ENCODE measurements at regions not wholly inside any gene's neighbourhood (a gene's known extent, or its start where the extent isn't known, plus 50 kb on each side); places are given as distances from the start of the nearest gene placed in this dataset.

GRCh38 chr2:57677296-57677695 is 369.3 kb upstream of the VRK2 start:
- ChIA-PET POLR2A (ENCODE audit: partially characterized antibody) (no interaction called here), CTCF (ENCODE audit: partially characterized antibody) (no interaction called here)
- Histone ChIP-seq H3K23me2 (ENCODE audit: low read depth, low read length) (no peaks in the 10 kb centered on the region), H3K14ac (ENCODE audit: insufficient read length) (no peak overlapping the region), H2BK120ac (replicated peaks; ENCODE audit: low read depth, low read length) (no peak overlapping the region), H3K4me3 (ENCODE audit: extremely low read depth in 1 of 4, insufficient read depth in 2 of 4, low read depth in 3 of 4, low read length in 4 of 4) (no peak overlapping the region), H4K91ac (replicated peaks; ENCODE audit: insufficient read length, low read length) (no peak overlapping the region), H3K27ac (ENCODE audit: low read depth, low read length) (no peak overlapping the region), H3K4ac (replicated peaks; ENCODE audit: insufficient read length, low read depth, low read length) (no peak overlapping the region), H3K9ac (replicated peaks in 1 of 4; ENCODE audit: extremely low read depth in 1 of 4, low read depth in 3 of 4, low read length in 3 of 4) (no peak overlapping the region), H3K4me1 (replicated peaks in 1 of 4; ENCODE audit: control insufficient read depth in 3 of 4, insufficient read depth in 4 of 4, low read length in 3 of 4) (no peaks in the 10 kb centered on the region), H4K5ac (ENCODE audit: insufficient read length, low read depth, low read length) (no peak overlapping the region), H3K27me3 (replicated peaks in 1 of 4; ENCODE audit: control insufficient read depth in 3 of 4, extremely low read depth in 1 of 4, insufficient read depth in 3 of 4, low read length in 3 of 4) (no peaks in the 10 kb centered on the region), H2BK20ac (ENCODE audit: low read length) (no peak overlapping the region), H3K23ac (ENCODE audit: insufficient read length) (no peak overlapping the region), H4K20me1 (replicated peaks in 1 of 2; ENCODE audit: control insufficient read depth in 1 of 2, insufficient read depth in 2 of 2, low read length in 2 of 2) (no peaks in the 10 kb centered on the region), H2BK15ac (ENCODE audit: low read length) (no peak overlapping the region), H3K4me2 (ENCODE audit: insufficient read depth in 1 of 2, low read depth in 2 of 2, low read length in 2 of 2) (no peak overlapping the region), H3K9me3 (ENCODE audit: insufficient read depth in 2 of 2, low read depth in 1 of 2, low read length in 1 of 2) (no peaks in the 10 kb centered on the region), H2AK5ac (ENCODE audit: low read depth, low read length) (no peak overlapping the region), H2AFZ (ENCODE audit: low read length) (no peak overlapping the region), H3K79me2 (ENCODE audit: control insufficient read depth in 1 of 2, insufficient read depth in 2 of 2, low read length in 2 of 2) (no peaks in the 10 kb centered on the region), H4K8ac (ENCODE audit: extremely low read depth, insufficient read depth, low read length) (no peak overlapping the region), H3K79me1 (ENCODE audit: low read depth, low read length) (no peaks in the 10 kb centered on the region), H3K18ac (ENCODE audit: extremely low read depth, low read length) (no peak overlapping the region), H2BK12ac (ENCODE audit: low read depth, low read length) (no peak overlapping the region), H3K36me3 (ENCODE audit: control insufficient read depth in 2 of 4, insufficient read depth in 4 of 4, low read length in 3 of 4) (no peaks in the 10 kb centered on the region), H3K56ac (replicated peaks; ENCODE audit: insufficient read length, low read depth, low read length) (no peak overlapping the region), H2BK5ac (ENCODE audit: low read depth, low read length) (no peak overlapping the region)
- FAIRE-seq, result no peak
- no peak for DNase-seq (ENCODE audit: low read depth in 1 of 2, low spot score in 2 of 2)
- TF ChIP-seq GTF2F1 (IDR thresholded peaks at IDR 0.05; ENCODE audit: borderline replicate concordance, low read depth, low read length), result no peak
- no peak for TF ChIP-seq RAD21 (IDR thresholded peaks at IDR 0.05 in 1 of 2, conservative IDR thresholded peaks at IDR 0.05 in 1 of 2; ENCODE audit: low read depth in 2 of 2, low read length in 2 of 2)
- no peak for TF ChIP-seq ATF2 (IDR thresholded peaks at IDR 0.05; ENCODE audit: low read length)
- TF ChIP-seq SIRT6 (IDR thresholded peaks at IDR 0.05; ENCODE audit: low read length), result no peak
- TF ChIP-seq MAX (IDR thresholded peaks at IDR 0.05), result no peak
- no peak for TF ChIP-seq CBX5 (IDR thresholded peaks at IDR 0.05; ENCODE audit: low read depth, low read length)
- TF ChIP-seq POU5F1 (IDR thresholded peaks at IDR 0.05; ENCODE audit: low read depth, low read length), result no peak
- no peak for TF ChIP-seq FOSL1 (IDR thresholded peaks at IDR 0.05; ENCODE audit: insufficient read depth, low read depth, low read length)
- TF ChIP-seq SUZ12 (IDR thresholded peaks at IDR 0.05; ENCODE audit: low read length), result no peak

Measured in H1 (cell line).